Non-pigmented ciliary epithelial cell (primary cell): ENCODE measurements at regions not wholly inside any gene's neighbourhood (a gene's known extent, or its start where the extent isn't known, plus 50 kb on each side); places are given as distances from the start of the nearest gene placed in this dataset.

Source experiments
- DNase-seq: peaks from one replicate; pipeline ENCODE4 v3.0.0-alpha.2; 2010; ENCODE audit warnings: low read depth

DNA sequence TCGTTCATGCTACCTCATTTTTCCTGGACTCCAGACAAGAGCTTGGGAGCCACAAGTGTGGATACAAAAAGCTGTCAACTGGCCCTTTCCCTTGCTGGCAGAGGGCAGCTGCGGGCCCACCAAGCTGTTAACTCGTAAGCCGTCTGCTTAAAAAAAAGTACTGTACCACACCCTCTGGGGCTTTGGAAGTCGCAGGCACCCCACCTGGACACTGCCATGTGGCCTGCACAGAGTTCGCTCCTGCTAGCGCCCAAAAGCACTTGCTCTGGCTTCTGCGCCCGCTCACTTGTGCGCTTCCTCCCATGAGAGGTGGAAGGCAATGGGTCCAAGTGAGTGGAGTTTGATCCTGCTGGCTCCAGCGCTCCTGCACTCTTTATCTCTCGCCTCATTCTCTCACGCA, 476.4 kb upstream of the FSTL5 start:
- DNase-seq, result no peak

DNA sequence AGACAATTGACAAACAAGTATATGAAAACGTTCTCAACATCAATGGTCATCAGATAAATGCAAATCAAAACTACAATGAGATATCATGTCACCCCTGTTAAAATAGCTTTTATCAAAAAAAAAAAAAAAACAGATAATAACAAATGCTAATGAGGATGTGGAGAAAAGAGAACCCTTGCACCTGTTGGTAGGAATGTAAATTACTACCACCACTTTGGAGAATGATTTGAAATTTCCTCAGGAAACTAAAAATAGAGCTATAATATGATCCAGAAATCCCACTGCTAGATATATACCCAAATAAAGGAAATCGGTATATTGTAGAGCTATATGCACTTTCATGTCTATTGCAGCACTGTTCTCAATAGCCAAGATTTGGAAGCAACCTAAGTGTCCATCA, 470.6 kb upstream of the FSTL5 start:
- DNase-seq, result no peak

DNA sequence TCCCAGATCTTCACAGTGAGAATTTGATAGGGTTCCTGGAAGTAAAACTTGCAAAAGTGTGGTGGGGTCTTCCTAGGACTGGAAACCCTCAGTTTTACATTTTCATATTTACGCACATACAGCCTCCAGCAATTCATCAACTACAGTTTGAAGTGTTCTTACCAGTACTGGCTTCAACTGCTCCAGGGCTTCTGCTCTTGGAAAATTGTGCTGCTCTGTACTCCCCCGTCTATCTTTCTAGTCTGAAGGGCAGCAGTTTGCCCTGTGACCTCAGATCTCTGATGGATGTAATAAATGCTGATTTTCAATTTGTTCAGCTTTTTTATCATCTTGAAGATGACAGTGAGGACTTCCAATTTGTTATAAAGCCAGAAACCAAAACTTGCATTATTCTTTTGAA, 458.9 kb upstream of the FSTL5 start:
- no peak for DNase-seq

DNA sequence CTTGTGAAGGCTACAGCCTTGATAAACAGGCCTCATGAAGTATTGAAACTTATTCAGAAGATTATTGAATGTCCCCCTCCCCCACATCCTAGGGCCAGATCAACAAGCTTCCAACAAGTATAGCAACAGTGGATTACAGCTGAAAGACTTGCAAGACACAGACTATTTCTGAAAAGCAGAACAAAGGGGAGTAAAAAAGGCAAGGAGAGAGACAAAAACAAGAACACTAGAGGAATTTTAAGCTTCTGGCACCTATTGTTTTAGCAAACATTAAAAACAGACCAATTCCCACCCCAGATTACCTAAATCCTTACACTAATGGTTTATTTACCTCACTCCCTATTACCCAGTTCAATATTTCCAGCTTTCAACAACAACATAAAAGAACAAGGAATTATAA, 446.3 kb upstream of the FSTL5 start:
- no peak for DNase-seq

GRCh38 chr4:162586266-162586665, 422.5 kb upstream of the FSTL5 start:
- DNase-seq, result no peak

DNA sequence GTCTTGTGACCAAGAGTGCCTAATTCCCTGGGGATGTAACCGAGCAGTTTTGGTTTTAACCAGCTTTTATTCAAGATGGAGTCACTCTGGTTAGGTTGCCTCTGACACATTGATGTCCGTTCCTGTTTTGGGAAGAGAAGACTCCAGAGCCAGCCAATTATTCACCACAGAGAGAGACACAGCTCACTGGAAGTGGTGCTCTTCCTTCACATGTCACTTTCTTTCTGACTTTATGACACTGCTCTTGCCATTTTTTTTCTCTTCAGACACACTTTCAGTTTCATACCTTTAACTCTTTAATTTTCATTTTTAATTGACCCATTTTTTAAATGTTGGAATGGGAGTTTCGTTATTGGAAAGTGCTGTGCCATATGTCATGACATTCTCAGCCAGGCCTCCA, 418.4 kb upstream of the FSTL5 start:
- DNase-seq, result no peak

DNA sequence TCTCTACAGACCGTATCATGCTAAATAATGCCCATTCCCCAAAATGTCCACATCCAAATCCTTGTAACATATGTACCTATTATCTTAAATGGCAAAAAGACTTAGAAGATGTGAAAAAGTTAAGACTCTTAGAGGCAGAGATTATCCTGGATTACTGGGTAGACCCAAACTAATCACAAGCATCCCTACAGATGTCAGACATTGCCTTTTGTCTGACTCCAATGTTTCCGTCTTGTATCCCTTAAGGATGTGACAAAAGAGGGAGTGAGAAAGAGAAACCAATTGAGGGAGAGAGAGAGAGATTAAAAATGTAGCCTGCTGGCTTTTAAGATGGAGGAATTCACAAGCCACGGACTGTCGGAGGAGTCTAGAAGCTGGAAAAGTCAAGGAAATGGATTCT, 401.9 kb upstream of the FSTL5 start:
- DNase-seq, result no peak

DNA sequence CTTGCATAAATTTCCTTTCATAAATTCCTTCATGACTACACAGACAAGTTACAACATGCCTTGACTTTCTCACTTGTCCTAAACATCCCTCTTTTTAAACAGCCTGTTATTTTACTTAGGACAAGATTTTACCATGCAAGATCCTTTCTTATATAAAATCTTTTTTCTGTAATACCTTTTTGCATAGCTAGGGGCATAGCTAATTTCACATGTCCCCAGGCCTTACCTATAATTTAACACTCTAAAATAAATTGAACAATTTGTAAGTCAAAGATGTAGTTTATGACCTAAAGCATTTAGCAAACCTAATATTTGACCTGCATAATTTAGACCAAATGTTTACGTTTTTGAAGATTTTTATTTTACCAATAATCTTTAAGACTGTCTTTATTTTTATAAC, 396.3 kb upstream of the FSTL5 start:
- no peak for DNase-seq

- DNase-seq, result no peak
Observed at GRCh38 chr4:162557516-162558106, 393.8 kb upstream of the FSTL5 start.

DNA sequence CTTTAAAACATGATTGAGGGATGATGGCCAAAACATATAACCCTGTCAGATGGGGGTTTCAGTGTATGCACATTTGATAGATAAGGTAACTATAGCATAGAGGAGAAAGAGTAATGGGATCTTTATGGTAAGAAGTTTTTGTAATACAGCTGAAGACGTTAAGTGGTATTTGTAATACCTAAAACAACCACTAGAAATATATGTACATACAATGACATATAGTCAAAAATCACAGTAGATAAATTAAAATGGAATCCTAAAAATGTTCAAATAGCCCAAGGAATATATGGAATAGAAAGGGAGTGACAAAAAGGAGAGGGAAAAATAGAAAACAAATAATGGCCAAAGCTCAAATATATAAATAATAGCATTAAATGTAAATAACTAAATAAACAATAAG, 371.3 kb upstream of the FSTL5 start:
- DNase-seq, result no peak

DNA sequence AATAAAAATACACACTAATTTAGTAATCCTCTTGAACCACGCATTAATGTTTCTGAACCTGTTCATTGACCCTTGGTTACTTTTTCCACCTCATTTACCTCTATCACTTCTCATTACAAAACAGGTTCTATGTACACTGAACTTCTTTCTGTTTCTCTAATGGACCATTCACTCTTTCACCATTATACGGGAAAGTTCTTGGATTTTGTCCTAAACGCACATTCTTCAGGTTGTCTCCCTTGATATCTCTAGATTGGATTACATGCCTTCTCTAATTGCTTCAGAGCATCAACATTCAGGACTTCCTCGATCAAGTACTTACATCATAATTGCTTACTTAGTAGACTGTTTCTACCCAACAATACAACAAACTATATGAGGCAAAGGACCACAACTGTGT, 359.4 kb upstream of the FSTL5 start:
- peak; percentile 13 for DNase-seq

- DNase-seq, result no peak
Observed at GRCh38 chr4:162522724-162523123, 358.9 kb upstream of the FSTL5 start.

DNA sequence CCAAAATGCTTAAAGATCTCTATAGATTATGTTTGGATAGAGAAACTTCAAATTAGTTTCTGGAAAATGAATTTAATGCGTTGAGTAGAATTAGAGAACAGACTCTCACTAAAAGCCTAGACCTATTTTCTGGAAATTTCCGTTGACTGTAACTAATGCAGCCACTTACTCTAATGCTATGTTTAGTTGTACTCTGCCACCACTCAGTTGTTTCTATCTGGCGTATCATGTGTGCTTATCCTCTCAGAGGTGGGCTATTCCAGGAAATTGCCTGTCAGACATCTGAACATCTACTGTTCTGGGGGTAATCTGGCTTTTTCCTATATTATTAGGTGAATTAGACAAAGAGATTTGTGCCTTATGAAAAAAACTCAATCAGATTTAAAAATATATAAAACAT, 347.1 kb upstream of the FSTL5 start:
- no peak for DNase-seq

DNA sequence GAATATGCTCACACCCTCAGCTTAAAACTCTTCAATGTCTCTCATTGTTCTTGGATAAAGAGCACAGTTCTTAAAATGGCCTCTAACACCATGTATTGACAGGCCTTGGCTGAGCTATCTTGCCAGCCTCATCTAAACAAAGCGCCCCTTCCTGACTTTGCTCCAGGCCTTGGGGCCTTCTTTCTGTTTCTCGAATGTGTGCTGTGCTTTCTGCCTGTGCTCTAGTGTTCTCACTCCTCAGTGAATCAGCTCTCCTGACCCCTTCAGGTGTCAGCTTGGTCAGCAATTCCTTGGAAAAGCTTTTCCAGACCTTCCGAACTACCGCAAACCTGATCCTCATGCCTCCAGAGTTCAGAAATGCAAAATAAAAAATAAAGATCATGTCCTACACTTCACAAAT, 346.3 kb upstream of the FSTL5 start:
- DNase-seq, result no peak

GRCh38 chr4:162509333-162509732, 345.5 kb upstream of the FSTL5 start:
- no peak for DNase-seq

DNA sequence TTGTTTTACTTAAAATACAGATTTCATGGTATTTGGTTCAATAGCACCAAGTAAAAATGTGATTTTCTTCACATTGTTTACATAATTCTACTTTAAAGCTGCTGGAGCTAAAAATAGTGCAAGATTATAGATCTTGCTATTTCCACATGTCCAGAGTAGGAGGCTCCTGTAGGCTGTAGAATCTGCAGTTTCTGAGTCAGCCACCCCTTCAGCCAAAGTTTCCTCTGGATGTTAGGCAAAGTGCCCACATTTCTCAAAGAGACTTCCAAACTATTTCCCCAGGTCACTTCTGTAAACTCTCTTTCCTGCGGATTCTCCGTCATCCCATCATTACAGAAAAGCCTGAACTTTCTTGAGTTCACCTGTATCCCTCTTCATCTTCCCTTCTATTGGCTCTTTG, 342.5 kb upstream of the FSTL5 start:
- peak; percentile 65 for DNase-seq

- DNase-seq, result no peak
Observed at GRCh38 chr4:162503868-162504267, 340.1 kb upstream of the FSTL5 start.

DNA sequence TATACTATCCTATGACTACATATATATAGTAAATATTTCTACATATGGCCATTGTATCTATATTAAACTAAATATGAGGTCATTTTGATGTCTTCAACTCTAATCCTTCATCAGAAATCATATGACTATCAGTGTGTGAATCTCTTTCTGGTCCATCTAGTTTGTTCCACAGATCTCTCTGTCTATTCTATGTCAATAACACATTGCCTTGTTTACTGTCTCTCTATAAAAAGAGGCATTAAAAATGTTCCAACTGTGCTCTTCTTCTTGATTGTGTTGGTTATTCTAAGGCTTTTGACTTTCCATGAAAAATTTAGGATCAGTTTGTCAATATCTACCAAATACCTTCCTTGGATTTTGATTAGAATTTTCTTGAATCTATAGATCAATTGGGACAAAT, 338.3 kb upstream of the FSTL5 start:
- no peak for DNase-seq

DNA sequence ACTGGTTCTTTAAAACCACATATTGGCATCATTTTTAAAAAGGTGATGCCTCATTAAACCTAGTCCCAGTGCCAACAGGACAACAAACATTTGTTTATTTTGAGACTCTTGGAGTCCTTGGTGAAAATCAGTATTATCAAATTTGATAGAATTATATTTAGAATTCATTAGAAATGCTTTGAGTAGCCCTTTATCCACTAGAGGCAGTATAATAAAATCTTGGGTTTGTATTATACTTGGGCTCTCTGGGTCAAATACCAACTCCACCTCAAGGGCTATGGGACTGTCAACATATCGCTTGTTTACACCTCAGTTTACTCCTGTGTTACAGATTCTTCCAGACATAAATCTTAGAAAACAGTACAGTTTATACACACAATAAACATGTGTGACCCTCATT, 335.7 kb upstream of the FSTL5 start:
- no peak for DNase-seq

- no peak for DNase-seq
Observed at GRCh38 chr4:162498168-162498567, 334.4 kb upstream of the FSTL5 start.

GRCh38 chr4:162497564-162498167, 333.9 kb upstream of the FSTL5 start:
- DNase-seq, result peak; percentile 9

- no peak for DNase-seq
Observed at GRCh38 chr4:162494935-162495334, 331.1 kb upstream of the FSTL5 start.

DNA sequence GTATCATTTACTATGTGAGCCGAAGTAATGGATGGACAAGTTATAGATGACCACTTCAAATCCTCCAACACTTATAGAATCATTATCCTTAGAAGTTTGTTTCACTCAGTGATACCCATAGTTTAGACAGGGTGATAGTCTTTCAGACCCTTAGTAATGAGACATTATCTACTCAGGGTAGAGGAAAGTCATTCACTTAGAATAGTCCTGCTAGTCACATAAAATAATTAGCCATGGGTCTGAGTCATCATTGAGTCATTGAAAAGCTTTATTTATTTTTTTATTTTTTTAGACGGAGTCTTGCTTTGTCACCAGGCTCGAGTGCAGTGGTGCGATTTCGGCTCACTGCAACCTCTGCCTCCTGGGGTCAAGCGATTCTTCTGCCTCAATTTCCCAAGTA, 321.7 kb upstream of the FSTL5 start:
- peak; percentile 15 for DNase-seq

DNA sequence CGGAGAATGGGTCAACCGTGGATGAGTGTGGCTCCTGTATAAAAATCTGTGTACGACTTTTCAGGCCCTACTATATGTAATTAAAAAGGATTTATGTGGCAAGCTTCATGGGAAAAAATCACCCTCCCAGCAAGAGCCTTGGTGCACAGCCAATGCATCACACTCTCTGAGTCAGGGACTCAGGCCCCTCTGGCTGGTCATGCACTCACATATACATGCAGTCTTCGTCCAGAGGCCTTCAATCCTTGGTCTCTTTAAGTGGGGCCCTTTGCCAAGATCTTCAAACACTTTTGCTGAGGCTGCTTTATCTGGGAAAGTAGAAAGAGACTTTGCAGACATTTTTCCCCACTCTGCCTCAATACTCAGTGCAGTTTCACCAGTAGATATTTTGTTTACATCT, 311.4 kb upstream of the FSTL5 start:
- DNase-seq, result no peak

DNA sequence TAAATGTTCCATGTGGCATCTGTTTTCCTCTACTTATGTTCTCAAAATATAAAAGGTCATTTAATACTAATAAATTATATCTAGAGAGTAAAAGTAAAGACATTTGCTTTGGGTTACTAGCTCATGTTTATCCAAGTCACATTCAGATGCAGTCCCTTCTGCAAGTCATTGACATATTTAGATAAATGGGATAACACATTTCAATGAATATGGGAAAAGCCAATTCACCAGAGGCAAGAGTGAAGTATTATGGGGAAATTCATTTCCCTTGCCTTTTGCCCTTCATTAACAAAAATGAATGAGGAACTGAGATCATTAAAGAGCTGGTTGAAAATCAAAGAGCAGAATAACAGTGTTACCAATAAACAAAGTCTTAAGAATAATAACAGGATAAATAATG, 306.2 kb upstream of the FSTL5 start:
- no peak for DNase-seq
